Lung microvascular endothelial cell (primary cell): ENCODE measurements at regions not wholly inside any gene's neighbourhood (a gene's known extent, or its start where the extent isn't known, plus 50 kb on each side); places are given as distances from the start of the nearest gene placed in this dataset.

ENCODE experiments used
- DNase-seq, 2 donors: peaks; one replicate each; pipeline versions ENCODE4 v3.0.0 to v3.0.0-alpha.2; 2010; ENCODE audit warnings: low read depth in 2 of 2

GRCh38 chr4:23194751-23195150 lies 502.0 kb downstream of the GBA3 start:
- no peak for DNase-seq

DNA sequence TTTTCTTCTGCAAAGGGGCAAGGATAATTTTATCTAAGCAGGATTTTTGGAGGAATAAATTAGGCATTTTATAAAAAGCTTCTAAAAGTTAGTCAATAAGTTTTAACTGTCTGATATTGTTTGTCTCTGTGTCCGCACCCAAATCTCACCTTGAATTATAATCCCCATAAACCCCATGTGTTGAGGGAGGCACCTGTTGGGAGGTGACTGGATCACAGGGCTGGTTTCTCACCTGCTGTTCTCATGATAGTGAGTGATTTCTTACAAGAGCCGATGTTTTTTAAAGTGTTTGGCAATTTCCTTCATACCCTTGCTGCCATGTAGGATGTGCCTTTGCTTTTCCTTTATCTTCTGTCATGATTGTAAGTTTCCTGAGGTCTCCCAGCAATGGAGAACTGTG lies 481.4 kb downstream of the GBA3 start:
- no peak for DNase-seq

- DNase-seq, result no peak
Measured at GRCh38 chr4:23171976-23172375, 479.2 kb downstream of the GBA3 start.

- DNase-seq, result no peak
Measured at GRCh38 chr4:23169608-23170311, 477.0 kb downstream of the GBA3 start.

- DNase-seq, result no peak
Measured at GRCh38 chr4:23166919-23167318, 474.2 kb downstream of the GBA3 start.

- no peak for DNase-seq
Measured at GRCh38 chr4:23166407-23166806, 473.7 kb downstream of the GBA3 start.

GRCh38 chr4:23165669-23166068 lies 472.9 kb downstream of the GBA3 start:
- DNase-seq, result no peak

DNA sequence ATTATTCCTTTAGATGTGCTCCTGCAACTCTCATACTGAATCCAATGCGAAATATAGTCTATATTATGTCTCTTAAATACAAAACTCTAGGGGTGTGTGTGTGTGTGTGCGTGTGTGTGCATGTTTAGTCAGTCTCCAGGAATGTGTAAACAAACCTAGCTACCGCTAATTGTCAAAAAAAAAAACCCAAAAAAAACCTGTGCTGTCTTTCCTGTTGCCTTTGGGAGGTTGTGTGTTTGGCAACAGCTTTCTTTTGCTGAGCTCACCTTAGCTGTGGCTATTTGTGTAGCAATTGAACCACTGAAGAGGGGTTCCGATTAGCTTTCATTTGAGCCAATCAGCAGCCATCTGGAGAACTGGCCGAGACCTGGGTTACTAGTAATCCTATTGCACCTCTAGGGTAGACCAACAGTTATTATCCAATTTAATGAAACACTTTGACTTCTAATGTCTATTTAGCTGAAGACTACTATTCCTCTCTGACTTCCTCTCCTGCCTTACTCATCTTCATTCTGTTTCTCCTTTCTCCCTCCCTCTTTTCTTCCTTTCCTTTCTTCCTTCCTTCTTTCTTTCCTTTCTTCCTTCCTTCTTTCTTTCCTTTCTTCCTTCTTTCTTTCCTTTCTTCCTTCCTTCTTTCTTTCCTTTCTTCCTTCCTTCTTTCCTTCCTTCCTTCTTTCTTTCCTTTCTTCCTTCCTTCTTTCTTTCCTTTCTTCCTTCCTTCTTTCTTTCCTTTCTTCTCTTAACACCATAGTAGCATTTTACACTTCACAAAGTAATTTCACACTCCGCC lies 471.1 kb downstream of the GBA3 start:
- DNase-seq, result no peak

DNA sequence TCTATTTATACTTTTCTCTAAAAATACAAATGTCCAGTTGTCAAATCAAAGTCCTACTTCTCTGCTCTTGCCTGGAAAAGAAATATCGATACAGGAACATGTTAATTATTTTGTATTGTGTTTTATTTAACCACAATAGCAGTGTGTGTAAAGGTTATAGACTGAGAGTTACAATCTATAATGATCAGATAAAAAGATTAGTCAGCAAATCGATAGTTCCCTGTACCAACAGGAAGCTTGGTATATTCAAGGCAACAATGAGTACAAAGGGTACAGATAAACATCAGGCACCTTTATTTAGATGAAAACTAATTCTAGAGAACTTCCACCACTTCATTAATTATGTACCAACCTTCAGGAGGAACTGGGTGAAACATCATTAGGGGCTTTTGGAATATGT lies 469.5 kb downstream of the GBA3 start:
- no peak for DNase-seq

GRCh38 chr4:23161787-23162186 lies 469.1 kb downstream of the GBA3 start:
- DNase-seq, result no peak

- DNase-seq, result no peak
Measured at GRCh38 chr4:23153076-23153475, 460.3 kb downstream of the GBA3 start.

DNA sequence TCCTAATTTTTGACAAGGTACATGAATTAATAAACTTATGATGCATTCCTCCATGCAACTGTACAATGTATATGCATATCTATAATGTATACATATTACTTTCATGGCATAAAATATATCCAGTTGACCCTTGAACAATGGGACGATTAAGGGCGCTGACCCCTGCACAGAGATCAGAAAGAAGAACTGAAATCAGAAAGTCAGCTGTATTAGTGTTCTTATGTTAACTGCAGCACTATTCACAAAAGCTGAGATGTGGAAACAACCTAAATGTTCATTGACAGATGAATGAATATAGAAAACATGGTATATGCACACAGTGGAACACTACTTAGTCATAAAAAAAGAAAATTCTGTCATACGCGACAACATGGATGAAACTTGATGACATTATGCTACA lies 457.1 kb downstream of the GBA3 start:
- DNase-seq, result no peak

- no peak for DNase-seq
Measured at GRCh38 chr4:23144707-23145106, 452.0 kb downstream of the GBA3 start.

DNA sequence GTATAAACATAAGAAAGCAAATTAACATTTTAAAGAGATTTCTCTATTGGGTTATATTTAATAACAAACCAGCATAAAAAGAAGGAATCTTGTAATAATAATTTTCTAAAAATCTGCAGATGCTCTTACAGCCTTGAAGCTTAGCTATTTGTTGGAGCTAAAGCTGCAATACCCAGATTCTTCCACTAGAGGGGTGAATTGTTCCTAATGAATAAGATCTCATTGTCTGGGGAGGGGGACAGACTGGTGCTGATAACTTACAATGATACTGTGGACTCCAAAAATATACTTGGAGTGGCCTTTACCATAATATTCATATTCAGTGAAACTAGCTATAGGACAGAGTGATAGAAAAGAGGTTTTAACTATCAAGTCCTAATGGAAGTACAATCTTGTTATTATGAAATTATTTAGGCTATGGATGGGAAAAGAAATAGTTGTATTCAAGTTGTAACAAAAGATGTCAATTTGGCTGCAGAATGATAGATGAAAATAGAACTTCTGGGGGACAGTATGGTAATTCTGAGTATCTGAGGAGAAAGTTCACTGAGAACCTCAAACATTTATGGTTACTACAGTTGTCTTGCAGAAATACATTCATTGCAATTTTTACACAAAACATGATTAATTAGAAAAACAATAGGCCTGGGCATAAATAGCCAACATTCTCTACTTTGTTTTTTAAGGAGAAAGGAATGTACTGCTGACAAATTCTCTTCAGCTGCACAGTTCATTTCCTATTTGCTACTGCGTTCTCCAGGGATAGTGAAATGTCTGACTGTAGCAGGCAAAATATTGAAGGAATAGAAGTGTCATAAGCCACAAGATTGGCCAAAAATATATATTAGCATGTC lies 443.3 kb downstream of the GBA3 start:
- peak; percentile 40 to 52 for DNase-seq

DNA sequence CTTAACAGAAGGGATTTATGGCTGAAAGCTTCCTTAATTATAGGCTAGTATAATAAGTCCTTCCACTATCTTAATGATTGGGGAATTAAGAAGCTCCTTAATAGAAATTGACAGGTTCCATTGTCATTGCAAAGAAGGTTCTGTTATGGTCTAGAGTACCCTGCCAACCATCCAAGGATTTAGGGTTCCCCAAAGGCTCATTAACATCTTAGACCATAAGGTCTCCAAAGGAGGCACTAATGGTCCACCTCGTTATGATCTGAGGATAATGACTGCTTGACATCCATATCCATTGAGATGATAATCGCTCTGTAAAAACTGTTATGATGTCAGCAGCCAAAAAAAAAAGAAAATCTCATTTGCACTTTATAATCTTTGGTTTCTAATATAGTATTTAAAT lies 441.6 kb downstream of the GBA3 start:
- no peak for DNase-seq

- no peak for DNase-seq
Measured at GRCh38 chr4:23130845-23131244, 438.1 kb downstream of the GBA3 start.

DNA sequence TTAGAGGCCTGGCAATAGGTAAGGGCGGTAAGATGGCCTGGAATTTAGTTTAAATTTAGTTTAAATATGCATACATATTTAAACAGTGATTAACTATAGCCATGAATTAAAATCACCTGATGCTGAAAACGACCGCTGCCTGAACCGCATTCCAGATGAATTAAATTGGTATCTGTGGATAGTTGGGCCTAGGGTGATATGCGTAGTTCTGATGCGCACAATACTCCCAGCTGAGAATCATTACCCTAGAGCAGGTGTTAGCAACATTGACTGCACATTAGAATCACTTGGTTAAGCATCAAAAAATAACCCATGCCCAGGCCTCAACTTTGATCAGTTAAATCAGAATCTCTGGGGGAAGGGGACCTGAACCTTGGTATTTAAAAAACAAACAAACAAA lies 432.4 kb downstream of the GBA3 start:
- no peak for DNase-seq

DNA sequence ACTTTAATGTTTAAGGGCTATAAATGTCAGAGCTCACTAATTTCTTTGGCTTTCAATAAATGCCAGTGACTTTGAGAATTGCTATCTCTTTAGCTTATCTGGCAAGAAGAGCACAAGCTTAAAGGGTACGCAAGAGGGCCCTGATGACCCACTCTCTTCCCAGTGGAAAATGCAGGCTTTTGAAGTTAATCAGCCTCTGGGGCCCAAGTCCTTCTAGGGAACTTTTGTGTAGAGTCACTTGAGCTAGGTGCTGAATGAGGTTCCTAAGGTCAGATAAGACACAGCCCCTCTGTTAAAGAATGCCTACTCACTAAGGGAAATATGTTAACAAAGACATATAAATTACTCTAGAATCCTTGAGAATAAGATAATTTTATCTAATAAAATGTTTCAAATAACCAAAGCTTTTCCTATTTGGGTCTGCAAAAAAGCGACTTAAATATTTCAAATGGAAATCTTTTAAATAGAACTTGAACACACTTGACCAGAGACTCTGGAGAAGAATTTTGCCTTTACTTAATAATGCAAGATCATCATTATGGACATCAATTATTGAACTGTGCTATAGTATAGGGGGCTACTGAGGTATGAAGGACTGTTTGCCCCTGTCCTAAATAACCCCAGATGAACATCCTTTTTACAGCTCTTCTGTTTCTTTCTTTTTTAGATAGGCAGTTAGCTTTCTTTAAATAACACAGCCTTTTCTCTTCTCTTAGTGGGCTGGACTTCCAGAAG lies 430.1 kb downstream of the GBA3 start:
- no peak for DNase-seq

GRCh38 chr4:23120374-23120773 lies 427.6 kb downstream of the GBA3 start:
- no peak for DNase-seq

- DNase-seq, result no peak
Measured at GRCh38 chr4:23117826-23118225, 425.1 kb downstream of the GBA3 start.

- no peak for DNase-seq
Measured at GRCh38 chr4:23114538-23114937, 421.8 kb downstream of the GBA3 start.

DNA sequence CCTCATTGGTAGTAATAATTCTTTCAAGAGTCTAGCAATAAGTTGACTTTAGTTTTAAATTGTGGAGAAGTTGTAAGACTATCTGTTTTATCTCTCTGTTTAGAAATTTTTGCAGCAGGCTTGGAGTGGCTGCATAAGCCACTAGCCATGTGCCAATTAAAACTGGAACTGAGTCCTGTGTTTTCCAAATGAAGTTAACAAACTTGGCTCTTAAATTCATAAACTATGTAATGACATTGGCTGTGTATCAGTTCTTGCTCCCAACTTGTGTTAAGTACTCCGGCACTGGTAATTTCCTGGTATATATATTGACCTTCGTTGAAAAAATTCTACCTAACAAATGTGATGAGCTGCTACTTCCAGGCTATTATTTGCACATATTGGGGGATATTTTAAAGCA lies 420.4 kb downstream of the GBA3 start:
- no peak for DNase-seq
